Stimulated activated CD4-positive, alpha-beta T cell treated with anti-CD3 and anti-CD28 coated beads, Interleukin-12 subunit alpha, Interleukin-12 subunit beta, amount 100 ng/mL, for 24 hours (primary cell): ENCODE measurements at regions not wholly inside any gene's neighbourhood (a gene's known extent, or its start where the extent isn't known, plus 50 kb on each side); places are given as distances from the start of the nearest gene placed in this dataset.
"Not testable (repeated sequence)": the region's sequence is repeated elsewhere in the genome, so short reads cannot be mapped to it uniquely, and the experiment has no call there.

ENCODE experiments used
- DNase-seq, 2 experiments: peaks; one replicate each; pipeline ENCODE4 v3.0.0-alpha.2; 2020; ENCODE audit warnings: low read depth in 2 of 2

DNA sequence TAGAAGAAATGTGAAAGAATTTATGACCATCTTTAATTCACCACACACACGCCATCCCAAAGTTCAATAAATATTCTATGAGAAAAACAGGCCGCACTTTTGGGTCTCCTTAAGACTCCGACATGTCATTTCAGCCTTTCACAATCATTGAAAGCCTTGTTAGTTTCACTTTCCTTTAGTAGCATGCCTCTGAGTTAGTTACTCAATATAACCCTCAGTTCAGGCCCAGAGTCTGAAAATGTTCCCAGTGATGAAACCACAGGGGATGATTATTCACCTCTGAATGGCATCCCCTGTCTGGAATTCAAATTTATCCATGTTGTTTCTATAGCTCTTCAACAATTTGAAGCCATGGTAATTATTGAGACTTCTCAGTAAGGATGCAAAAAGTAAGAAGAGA, 278.1 kb upstream of the NRP1 start:
- DNase-seq, result no peak

DNA sequence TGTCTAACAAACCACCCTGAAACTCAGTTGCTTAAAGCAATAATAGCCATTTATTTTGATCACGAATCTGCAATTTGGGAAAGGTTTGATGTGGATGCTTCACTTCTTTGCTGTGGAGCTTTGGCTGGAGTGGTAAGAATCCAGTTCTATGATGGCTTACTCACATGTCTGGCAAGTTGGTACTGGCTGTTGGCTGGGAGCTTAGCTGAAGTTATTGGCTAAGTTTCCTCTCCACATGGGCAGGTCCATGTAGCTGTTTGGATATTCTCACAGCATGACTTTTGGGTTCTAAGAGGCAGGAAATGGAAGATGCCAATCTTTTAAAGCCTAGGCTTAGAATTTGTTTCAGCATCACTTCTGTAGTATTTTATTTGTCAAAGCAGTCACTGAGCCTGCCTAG, 277.6 kb upstream of the NRP1 start:
- no peak for DNase-seq

DNA sequence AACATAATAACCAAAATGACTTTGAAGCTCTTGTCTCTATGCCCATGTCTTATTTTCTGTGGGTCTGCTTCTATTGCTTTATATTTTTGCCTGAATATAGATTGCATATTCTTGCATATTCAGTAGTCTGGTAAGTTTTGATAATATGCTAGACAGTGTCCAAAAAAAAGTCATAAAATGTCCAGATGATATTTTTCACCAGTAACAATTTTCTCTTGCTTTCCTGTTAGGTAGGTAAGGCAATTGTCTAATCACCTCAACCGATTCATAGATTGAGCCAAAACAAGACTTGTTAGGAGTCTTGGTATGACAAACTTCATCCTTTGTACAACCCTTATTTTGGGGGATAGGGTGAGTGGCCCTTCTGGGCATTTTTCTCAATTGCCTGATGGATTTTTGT, 277.0 kb upstream of the NRP1 start:
- no peak for DNase-seq

DNA sequence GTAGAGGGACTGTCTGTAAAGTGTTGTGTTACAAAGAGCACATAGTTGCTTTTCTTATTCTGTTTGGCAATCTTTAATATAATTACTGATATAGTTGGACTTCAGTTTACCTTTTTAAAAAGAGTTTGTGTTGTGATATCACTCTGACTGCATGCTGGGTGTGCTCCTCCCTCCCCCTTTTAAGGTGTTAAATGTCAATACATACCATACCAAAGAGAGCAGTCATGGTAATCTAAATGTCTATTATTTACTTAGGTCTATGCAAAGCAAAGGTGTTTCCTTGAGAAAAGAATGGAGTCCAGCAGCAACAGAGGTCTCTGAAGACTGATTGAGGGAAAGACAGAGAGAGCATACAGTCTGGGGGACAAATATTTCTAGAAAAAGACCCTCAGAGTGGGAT, 275.1 kb upstream of the NRP1 start:
- DNase-seq, result no peak

DNA sequence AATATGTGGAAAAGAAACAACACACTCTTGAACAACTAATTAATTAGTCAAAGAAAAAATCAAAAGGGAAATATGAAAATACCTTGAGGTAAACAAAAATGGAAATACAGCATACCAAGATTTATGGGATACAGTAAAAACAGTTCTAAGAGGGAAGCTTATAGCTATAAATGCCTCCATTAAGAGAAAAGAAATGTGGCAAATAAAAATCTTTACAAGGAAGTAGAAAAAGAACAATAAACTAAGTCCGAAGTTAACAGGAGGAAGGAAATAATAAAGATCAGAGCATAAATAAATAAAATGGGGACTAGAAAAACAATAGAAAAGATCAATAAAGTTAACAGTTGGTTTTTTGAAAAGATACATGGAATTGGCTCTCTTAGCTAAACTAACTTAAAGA, 267.8 kb upstream of the NRP1 start:
- DNase-seq, result no peak

DNA sequence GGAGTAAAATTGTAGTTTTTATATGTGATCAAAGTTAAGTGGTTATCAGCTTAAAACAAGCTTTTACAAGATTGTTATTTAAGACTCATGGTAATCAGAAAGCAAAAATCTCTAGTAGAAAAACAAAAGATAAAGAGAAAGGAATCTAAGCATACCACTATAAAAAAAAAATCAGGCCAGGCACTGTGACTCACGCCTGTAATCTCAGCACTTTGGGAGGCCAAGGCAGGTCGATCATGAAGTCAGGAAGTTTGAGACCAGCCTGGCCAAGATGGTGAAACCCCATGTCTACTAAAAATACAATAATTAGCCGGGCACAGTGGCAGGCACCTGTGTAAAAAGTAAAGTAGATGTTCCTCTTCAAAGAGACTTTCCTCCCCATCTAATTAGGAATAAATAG, 265.9 kb upstream of the NRP1 start:
- DNase-seq, result no peak

DNA sequence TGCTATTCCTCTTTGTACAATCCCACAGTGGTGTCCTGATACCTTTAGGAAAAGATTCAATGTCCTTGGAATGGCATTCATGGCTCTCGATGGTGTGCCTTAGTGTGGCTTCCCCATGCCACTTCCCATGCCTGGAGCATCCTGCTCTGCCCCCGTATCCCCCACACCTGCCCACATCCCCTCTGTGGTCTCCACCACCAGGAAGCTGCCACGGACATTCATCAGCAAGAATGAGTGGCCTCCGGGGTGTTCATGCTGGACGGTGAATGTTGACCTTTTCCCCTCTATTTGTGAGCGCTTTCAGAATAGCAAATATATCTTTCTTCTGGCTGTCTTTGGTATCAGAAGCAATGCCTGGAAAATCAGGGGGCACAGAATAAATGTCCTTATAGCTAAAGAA, 262.0 kb upstream of the NRP1 start:
- no peak for DNase-seq

DNA sequence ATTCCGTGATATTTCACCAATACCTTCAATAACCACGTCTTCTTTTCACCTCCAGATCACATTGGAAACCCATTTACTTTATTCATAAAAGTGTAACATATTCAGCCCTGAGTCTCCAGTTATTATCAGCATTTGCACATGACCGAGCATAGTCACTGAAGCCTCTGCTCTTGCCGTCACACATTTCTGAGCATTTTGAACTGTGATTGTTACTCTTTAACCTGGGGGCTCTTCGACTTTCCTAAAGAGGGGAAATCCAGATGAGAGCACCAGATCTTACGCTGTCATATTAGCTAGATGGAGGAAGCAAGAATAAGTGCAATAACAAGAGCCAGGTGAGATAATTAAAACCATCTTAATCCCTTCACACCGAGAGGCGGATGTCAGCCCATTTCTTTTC, 260.0 kb upstream of the NRP1 start:
- DNase-seq, result no peak

DNA sequence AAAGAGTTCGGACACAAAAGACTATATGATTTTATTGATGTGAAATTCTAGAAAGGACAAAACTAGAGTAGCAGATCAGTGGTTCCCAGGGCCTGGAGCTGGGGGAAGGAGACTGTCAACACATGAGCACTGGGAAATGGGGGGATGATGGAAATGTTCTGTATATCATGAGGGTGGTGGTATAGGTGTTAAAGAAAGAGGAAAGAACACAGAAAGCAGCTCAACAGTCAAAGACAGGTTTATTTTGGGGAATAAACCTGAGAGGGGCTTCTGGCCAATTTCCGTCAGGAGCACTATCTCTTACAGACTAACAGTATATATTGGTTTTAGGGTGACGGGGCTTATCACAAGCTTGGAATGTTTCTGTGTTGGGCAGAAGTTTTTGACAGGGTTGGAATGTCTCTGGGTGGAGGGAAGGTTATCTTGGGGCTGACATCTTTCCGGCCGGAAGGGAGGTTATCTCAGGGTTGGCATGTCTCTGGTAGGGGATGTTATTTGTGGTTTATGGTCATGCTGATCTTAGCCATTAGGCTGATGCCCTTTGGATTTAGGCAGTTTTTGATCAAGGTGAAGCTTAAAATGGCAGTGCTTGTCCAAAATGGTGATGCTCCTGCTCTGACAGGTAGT, 254.6 kb upstream of the NRP1 start:
- DNase-seq, result no peak

DNA sequence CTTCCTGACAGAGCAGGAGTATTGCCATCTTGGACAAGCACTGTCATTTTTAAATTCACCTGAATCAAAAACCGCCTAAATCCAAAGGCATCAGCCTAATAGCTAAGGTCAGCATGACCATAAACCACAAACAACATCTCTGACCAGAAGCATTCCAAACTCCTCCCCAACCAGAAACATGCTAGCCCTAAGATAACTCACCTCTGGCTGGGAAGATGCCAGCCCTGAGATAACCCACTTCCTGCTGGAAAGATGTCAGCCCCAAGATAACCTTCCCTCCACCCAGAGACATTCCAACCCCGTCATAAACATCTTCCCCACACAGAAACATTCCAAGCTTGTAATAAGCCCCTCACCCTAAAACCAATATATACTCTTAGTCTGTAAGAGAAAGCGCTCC, 250.1 kb upstream of the NRP1 start:
- not testable (repeated sequence) for DNase-seq

DNA sequence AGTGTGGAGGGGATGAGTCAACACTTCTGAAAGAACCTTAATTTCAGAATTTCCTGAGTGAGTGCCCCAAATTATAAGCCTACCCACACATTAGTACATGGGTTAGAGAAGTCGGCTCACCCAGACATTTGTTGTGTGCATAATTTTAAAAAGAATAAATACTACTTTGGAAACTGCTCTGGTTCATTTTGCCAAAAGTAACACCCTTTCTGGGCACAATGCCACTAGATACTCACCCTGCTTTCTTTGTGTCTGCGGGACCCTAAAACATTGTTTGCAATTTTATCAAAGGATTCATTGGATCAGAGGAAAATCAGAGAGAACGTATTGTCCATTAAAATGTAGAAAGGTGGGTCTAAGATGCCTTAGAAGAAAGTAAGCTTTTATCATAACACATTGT, 245.5 kb upstream of the NRP1 start:
- no peak for DNase-seq

DNA sequence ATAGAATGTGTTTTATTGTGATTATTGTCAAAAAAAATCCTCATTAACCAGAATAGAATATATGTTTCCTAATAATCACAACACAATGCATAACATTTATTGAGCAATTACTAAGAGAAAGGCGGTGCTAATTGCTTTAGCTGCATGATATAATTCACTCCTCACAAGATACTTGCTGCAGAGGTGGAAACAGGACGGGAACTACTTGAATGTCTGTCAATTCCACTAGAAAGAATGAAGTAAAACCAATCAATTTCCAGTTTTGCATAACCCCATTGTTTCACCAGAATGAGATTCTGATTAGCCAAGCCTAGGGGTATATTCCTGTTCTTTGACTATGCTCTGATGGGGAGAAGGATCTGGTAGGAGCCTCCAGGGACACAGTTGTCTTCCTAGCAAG, 239.1 kb upstream of the NRP1 start:
- no peak for DNase-seq

DNA sequence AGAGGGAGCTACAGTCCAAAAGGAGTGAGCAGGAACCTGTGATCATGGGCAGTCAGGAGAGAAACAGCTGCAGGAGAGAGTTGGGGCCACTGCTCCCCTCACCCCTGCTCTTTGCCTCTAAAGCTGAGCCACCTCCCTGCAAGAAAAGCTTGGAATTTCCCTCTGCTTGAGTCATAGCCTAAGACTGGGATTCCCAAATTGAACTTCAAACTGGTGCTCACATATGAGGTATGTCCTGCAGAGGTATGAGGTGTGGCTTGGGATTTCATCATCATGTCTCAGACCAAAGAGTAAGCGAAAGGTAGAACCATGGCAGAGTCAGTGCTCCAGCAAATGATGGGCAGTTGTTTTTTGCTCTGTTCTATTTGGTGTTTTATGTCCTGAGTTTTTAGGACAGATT, 237.1 kb upstream of the NRP1 start:
- DNase-seq, result no peak

DNA sequence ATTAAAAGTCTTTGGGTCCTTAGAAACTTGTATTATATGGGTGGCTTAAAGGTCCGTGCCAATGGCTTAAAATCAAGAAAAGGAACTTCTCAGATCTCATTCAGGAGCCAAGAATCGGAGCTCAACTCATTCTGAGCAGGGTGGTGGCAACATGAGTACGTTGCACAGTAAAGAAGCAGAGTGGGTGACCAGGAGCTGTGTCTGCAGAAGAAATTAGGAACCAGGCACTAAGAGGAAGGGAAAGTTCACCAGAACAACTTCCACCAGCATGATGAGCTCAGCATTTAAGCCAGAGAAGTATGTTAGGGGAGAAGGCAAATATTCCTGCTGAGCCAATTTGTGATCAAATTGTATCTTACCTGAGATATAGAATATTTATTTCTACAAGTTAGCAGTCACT, 236.0 kb upstream of the NRP1 start:
- DNase-seq, result no peak

DNA sequence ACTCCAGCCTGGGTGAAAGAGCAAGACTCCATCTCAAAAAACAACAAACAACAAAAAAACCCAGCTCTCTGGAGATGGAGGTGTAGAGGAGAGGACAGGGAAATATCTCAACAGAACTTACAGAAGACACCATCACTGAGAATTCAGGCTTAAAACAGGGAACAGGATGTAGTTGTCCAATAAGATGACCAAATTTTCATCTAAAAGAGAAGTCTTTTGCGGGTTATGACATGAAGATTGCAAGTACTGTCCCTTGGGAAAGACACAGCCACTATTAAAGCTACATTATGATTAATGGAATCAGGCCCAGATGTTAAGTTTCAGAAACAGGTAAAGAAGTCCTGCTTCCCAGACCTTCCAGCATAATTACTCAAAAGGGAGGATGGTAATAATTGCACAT, 235.2 kb upstream of the NRP1 start:
- DNase-seq, result no peak

DNA sequence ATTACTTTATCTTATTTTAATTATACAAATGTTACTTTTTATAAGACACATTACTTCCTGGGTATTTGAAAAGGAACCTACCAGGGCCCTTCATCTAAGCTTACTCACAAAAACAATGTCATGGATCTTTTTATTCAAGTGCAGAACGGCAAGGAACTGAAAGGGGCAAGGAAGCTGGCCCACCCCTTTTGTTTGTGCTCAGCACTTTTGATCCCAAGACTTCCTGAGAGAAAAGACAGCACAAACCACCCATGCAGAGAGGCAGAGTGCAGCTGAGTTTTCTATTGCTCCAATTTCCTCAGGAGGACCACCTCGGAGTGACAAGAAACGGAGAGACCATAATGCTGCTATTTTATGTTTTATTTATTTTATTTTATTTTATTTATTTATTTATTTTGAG, 232.0 kb upstream of the NRP1 start:
- DNase-seq, result no peak

DNA sequence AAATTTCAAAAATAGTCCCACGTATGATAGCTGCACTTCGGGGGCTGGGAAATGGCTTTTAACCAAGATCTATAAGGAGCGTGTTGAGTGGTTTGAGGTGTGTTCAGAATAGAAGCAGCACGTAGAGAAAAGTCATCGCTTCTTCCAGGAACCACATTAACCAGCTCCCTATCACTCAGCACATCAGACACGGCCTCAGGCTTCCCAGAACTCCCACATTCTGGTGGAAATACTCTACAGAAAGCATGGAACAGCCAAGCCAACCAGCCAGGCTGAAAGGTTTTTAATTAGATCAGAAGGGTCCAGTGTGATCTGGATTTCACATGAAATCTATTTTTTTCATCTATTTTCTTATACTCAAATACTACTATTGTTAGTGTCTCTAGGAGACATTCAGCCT, 231.5 kb upstream of the NRP1 start:
- DNase-seq, result no peak

DNA sequence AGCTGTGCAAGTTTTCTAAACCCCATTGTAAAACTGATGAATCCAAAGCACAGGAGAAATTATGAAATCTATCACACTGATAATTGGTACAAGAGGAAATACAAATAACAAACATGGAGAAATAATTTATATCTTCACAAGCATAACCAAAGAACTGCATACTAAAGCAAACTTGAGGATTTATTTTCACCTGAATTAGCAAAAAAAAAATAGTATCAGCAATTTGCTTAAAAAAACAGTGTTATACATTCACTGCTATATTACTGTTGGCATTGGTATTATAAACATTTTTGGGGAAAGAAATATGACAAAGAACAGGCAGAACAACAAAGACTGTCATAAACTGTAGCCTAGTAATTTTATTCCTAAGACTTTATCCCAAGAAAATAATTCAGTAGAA, 230.8 kb upstream of the NRP1 start:
- no peak for DNase-seq

DNA sequence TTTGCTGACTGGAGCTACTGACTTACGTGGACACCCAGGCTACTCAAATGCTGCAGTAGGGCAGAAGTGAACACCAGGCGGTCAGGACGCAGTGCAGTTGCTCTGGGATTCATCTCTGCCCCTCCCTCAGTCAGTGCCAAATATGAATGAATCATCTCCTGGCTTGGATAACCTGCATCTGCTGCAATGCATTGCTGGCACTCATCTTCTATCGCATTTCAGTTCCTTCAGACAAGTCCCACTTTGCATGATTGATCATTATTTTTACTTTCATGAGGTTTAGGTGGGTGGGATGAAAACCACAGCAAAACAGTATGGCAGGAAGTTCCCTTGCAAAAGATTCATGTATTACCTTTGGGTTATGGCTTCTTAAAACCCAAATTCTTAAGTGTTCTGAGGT, 224.6 kb upstream of the NRP1 start:
- DNase-seq, result no peak

DNA sequence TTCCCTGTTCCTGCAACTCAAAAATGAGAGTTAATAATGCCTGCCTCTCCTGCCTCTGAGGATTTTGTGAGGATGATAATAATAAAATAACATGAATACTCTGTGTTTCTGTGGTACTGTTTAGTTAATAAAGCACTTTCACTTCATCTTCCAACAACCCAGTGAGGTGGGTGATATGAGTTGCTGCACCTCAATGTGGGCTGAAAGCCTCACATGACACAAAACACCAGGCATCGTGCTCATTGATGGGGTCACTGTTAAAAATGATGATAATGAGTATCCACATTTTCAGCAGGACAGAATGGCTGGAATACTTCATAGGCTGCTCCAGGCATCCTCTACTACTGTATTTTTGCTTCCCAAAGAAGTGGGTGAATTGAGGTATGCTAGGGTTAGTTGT, 222.8 kb upstream of the NRP1 start:
- no peak for DNase-seq

DNA sequence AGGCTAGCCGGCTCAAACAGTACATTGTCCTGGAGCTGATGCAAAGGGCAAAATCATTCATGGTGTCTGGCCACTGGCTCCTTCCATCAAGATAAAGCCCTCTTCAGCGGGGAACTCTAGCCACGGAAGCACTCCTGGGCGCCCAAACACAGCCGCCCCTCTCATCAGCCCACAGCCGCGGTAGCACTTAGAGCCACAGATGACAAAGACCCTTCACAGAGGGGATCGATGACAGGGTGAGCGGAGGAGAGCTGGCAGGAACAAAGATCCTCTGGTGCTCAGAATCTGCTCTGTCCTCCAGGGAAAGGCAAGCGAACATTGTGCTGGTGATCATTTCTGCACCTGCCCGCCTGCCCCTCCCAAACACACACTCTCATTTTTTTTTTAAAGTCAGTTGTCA, 222.2 kb upstream of the NRP1 start:
- no peak for DNase-seq

DNA sequence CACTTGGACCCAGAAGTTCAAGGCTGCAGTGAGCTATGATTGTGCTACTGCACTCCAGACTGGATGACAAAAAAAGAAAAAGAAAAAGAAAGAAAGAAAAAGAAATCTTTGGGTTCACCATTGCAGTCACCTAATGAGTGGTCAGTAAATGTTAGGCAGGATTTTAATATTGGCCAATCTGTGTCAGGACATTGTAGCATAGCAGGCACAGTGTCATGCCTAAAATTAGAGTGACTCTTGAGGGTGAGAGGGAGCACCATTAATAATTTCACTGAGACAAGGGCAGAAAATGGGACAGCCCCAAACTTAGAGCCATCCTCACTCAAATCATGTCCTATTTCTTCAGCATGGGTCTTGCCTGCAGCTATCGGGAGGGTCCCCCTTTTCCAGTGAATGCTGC, 221.6 kb upstream of the NRP1 start:
- no peak for DNase-seq

DNA sequence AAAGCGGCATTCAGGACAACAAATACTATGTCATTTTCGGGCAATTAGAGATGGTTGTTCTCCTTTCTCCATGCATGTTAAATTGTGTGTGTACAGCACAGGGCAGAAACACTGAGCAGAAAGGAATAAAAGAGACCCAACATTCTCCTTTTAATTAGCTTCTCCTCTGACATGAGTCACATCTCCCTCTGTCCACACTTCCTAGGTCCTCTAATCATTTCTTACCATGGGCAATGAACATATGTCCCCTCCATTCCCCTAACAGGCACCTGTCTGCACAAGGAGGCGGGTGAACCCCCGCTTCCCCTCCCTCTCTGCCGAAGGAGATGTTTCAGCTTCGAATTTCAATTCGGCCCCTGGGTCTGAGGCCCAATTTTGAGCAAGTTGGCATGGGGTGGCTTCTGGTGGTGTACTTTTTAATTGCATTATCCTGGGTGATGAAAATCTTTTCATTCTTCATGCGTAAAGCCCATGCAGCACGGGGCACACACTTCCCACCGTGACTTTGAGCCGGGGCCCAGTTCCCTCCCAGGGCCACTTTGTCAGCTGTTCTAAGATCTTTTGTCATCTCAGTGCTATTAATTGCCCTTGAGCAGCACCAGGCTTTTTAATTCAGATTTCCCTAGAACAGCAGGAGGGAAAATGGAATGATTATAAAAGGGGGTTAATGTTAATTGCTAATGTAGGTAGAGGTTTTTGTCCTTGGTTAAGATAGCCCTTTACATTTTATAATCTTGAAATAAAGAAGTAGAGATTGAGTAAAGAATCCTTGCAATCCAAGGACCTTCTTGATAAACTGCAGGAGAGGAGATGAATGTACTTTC, 219.5 kb upstream of the NRP1 start:
- DNase-seq, result no peak

DNA sequence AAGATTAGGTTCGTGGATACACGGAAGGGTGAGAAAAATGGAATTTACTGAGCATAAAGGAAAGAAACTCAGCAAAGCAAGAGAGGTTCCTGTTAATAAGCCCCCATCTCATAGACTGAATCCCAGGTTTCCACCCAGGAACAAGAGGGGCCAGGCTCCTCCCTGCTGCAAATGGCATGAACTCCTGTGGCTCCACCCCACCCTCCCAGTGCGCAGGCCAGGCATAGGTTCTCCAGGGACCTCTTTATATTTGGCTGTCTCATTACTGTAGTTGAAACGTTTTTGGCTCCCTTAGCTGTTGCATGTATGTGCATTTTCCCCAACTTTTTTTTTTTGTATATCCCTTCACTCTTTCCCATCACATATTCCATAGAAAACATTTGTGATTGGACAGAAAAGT, 217.8 kb upstream of the NRP1 start:
- DNase-seq, result no peak
